ENCODE measurements at regions not wholly inside any gene's neighbourhood (a gene's known extent, or its start where the extent isn't known, plus 50 kb on each side); places are given as distances from the start of the nearest gene placed in this dataset.

DNA sequence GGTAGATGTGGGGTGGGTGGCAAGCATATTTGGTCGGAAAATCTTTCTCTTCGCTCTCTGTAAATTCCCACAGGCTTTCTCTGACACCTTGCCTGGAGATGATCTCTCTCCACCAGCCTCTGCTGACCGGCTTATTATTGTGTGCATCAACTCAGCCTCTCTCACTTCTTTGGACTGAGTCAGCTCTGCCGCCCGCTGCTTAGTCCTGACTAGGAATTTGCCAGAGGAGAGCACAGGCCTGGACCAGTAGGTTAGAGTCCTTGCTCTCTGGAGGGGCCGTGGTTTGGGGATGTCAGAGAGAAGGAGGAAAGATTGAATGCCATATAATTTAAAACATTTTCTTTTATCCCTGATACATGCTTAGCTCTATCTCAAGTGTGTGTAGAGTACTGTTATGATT, 242.6 kb upstream of the THSD7B start:
- DNase-seq (ENCODE audit: low read depth) (no peak), FAIRE-seq (no peak)
- H3K9me3 ChIP-seq (ENCODE audit: insufficient read depth, low read depth, low read length): no peaks in the 10 kb centered on the region
- no peaks in the 10 kb centered on the region for H3K36me3 Mint-ChIP-seq (ENCODE audit: low read depth, unreplicated experiment)
- H3K4me1 Mint-ChIP-seq (ENCODE audit: low read depth, unreplicated experiment): peaks cover 5% of the 10 kb centered on the region
- H3K4me2 ChIP-seq (ENCODE audit: low read length): no peak overlapping the region
- no peak overlapping the region for H3K27ac ChIP-seq (ENCODE audit: low read depth, low read length)
- no peaks in the 10 kb centered on the region for H3K9me3 Mint-ChIP-seq (ENCODE audit: unreplicated experiment)
- no peaks in the 10 kb centered on the region for H4K20me1 ChIP-seq (ENCODE audit: insufficient read depth, low read length)
- TF ChIP-seq, protein P1, sequence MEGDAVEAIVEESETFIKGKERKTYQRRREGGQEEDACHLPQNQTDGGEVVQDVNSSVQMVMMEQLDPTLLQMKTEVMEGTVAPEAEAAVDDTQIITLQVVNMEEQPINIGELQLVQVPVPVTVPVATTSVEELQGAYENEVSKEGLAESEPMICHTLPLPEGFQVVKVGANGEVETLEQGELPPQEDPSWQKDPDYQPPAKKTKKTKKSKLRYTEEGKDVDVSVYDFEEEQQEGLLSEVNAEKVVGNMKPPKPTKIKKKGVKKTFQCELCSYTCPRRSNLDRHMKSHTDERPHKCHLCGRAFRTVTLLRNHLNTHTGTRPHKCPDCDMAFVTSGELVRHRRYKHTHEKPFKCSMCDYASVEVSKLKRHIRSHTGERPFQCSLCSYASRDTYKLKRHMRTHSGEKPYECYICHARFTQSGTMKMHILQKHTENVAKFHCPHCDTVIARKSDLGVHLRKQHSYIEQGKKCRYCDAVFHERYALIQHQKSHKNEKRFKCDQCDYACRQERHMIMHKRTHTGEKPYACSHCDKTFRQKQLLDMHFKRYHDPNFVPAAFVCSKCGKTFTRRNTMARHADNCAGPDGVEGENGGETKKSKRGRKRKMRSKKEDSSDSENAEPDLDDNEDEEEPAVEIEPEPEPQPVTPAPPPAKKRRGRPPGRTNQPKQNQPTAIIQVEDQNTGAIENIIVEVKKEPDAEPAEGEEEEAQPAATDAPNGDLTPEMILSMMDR (IDR thresholded peaks at IDR 0.05; ENCODE audit: insufficient read depth, low read depth, low read length): no peak
- TF ChIP-seq EZH2 (IDR thresholded peaks at IDR 0.05; ENCODE audit: insufficient read depth, low read length): no peak
- H3K9ac ChIP-seq (ENCODE audit: low read length): no peak overlapping the region
- no peaks in the 10 kb centered on the region for H3K36me3 ChIP-seq (ENCODE audit: insufficient read depth, low read length)
- H3K4me1 ChIP-seq (ENCODE audit: insufficient read depth, low read length): no peaks in the 10 kb centered on the region
- no peaks in the 10 kb centered on the region for H3K79me2 ChIP-seq (ENCODE audit: insufficient read depth, low read length)
- no peak overlapping the region for H2AFZ ChIP-seq (ENCODE audit: low read depth, low read length)
- no peak overlapping the region for H3K27ac Mint-ChIP-seq (ENCODE audit: unreplicated experiment)
- H3K4me3 ChIP-seq (ENCODE audit: insufficient read depth, low read depth, low read length): no peak overlapping the region
- no peaks in the 10 kb centered on the region for H3K27me3 ChIP-seq (ENCODE audit: insufficient read depth, low read length)
- H3K4me3 Mint-ChIP-seq (ENCODE audit: unreplicated experiment): no peak overlapping the region
- peaks cover 3% of the 10 kb centered on the region for H3K27me3 Mint-ChIP-seq (ENCODE audit: low read depth, unreplicated experiment)

DNA sequence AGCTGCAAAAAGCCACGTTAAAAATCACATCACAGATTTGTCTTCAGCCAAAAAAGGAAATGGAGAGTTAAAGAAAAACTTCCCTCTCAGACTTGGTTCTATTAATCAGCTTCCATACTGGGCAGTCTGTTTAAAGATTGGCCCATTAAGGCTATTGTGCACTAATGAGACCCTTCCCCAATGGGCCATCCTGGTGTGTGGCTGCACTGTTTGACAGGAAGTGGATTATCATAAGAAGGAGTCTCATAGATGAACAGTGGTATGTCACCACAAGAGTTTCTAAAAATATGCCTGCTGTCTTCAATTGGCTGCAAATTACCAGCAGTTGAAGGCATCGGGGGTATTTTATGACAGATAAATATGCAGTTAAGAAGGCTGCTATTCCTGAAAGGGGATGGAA, 247.6 kb upstream of the THSD7B start:
- DNase-seq (ENCODE audit: low read depth) (no peak), FAIRE-seq (no peak)
- H3K36me3 ChIP-seq (ENCODE audit: insufficient read depth, low read length): no peaks in the 10 kb centered on the region
- TF ChIP-seq, protein P1 (IDR thresholded peaks at IDR 0.05; ENCODE audit: insufficient read depth, low read depth, low read length): no peak
- H3K9ac ChIP-seq (ENCODE audit: low read length): no peak overlapping the region
- H3K4me3 ChIP-seq (ENCODE audit: insufficient read depth, low read depth, low read length): no peak overlapping the region
- Mint-ChIP-seq H3K4me3 (ENCODE audit: unreplicated experiment) (no peak overlapping the region), H3K9me3 (ENCODE audit: unreplicated experiment) (no peaks in the 10 kb centered on the region), H3K36me3 (ENCODE audit: low read depth, unreplicated experiment) (no peaks in the 10 kb centered on the region), H3K4me1 (ENCODE audit: low read depth, unreplicated experiment) (peaks cover 8% of the 10 kb centered on the region), H3K27me3 (ENCODE audit: low read depth, unreplicated experiment) (peaks cover 13% of the 10 kb centered on the region), H3K27ac (ENCODE audit: unreplicated experiment) (no peak overlapping the region)
- H4K20me1 ChIP-seq (ENCODE audit: insufficient read depth, low read length): no peaks in the 10 kb centered on the region
- H3K4me2 ChIP-seq (ENCODE audit: low read length): no peak overlapping the region
- no peaks in the 10 kb centered on the region for H3K27me3 ChIP-seq (ENCODE audit: insufficient read depth, low read length)
- no peaks in the 10 kb centered on the region for H3K4me1 ChIP-seq (ENCODE audit: insufficient read depth, low read length)
- H3K9me3 ChIP-seq (ENCODE audit: insufficient read depth, low read depth, low read length): no peaks in the 10 kb centered on the region
- no peak overlapping the region for H3K27ac ChIP-seq (ENCODE audit: low read depth, low read length)
- H3K79me2 ChIP-seq (ENCODE audit: insufficient read depth, low read length): no peaks in the 10 kb centered on the region
- H2AFZ ChIP-seq (ENCODE audit: low read depth, low read length): no peak overlapping the region

DNA sequence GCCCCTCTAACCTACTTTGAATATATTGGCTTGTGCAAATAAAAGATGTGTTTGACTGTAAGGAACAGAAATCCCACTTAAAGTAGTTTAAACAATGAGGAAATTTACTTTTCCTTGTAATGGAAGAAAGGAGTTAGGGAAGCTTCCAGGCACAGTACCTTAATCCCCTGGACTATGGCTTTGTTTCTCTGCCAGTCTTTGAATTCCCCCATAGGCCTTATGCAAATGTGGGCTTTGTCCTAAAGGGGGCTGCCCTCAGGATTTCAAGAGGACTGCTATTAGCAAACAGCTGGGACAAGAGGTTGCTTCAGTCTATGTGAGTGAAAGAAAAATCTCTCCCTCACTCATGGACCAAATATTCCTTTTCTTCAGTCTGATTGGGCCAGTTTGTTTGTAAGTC, 255.1 kb upstream of the THSD7B start:
- H3K4me1 Mint-ChIP-seq (ENCODE audit: low read depth, unreplicated experiment): no peaks in the 10 kb centered on the region
- H3K36me3 Mint-ChIP-seq (ENCODE audit: low read depth, unreplicated experiment): no peaks in the 10 kb centered on the region
- H3K9me3 Mint-ChIP-seq (ENCODE audit: unreplicated experiment): no peaks in the 10 kb centered on the region
- no peak overlapping the region for H3K27ac Mint-ChIP-seq (ENCODE audit: unreplicated experiment)
- no peak for FAIRE-seq
- no peak overlapping the region for H3K27ac ChIP-seq (ENCODE audit: low read depth, low read length)
- H3K36me3 ChIP-seq (ENCODE audit: insufficient read depth, low read length): no peaks in the 10 kb centered on the region
- no peak for DNase-seq (ENCODE audit: low read depth)
- no peak overlapping the region for H3K4me3 Mint-ChIP-seq (ENCODE audit: unreplicated experiment)
- no peaks in the 10 kb centered on the region for H3K27me3 ChIP-seq (ENCODE audit: insufficient read depth, low read length)
- no peaks in the 10 kb centered on the region for H4K20me1 ChIP-seq (ENCODE audit: insufficient read depth, low read length)
- H2AFZ ChIP-seq (ENCODE audit: low read depth, low read length): no peak overlapping the region
- no peak overlapping the region for H3K4me3 ChIP-seq (ENCODE audit: insufficient read depth, low read depth, low read length)
- TF ChIP-seq, protein P1 (IDR thresholded peaks at IDR 0.05; ENCODE audit: insufficient read depth, low read depth, low read length): no peak
- no peak for TF ChIP-seq EZH2 (IDR thresholded peaks at IDR 0.05; ENCODE audit: insufficient read depth, low read length)
- no peak overlapping the region for H3K9ac ChIP-seq (ENCODE audit: low read length)
- no peaks in the 10 kb centered on the region for H3K4me1 ChIP-seq (ENCODE audit: insufficient read depth, low read length)
- H3K79me2 ChIP-seq (ENCODE audit: insufficient read depth, low read length): no peaks in the 10 kb centered on the region
- H3K4me2 ChIP-seq (ENCODE audit: low read length): no peak overlapping the region
- H3K9me3 ChIP-seq (ENCODE audit: insufficient read depth, low read depth, low read length): no peaks in the 10 kb centered on the region
- H3K27me3 Mint-ChIP-seq (ENCODE audit: low read depth, unreplicated experiment): peaks cover 21% of the 10 kb centered on the region
